Neuronal stem cell (in vitro differentiated cells): ENCODE measurements at regions not wholly inside any gene's neighbourhood (a gene's known extent, or its start where the extent isn't known, plus 50 kb on each side); places are given as distances from the start of the nearest gene placed in this dataset. TPM values are rescaled to one million over a fixed set of nuclear protein-coding genes. Genes with fewer than 3 reads are reported as not detected.

Experiments
- small RNA-seq: library from polyadenylated mRNA; stranded (forward); fragments of <200 nt; extraction: miRNeasy Mini kit (QIAGEN cat#:217004); gene quantifications from one replicate; pipeline ENCODE3, GENCODE V24; 2013; ENCODE audit not compliant: insufficient read depth

Small RNAs in the stretch of these regions (small RNA-seq; reads per million reads assigned to genes)
- not detected for gene COX6CP16
- not detected for gene MIR5093
